ENCODE measurements at regions not wholly inside any gene's neighbourhood (a gene's known extent, or its start where the extent isn't known, plus 50 kb on each side); places are given as distances from the start of the nearest gene placed in this dataset.
A peak's percentile ranks its signal among the peaks of the same experiment; 100 is the strongest.

DNA sequence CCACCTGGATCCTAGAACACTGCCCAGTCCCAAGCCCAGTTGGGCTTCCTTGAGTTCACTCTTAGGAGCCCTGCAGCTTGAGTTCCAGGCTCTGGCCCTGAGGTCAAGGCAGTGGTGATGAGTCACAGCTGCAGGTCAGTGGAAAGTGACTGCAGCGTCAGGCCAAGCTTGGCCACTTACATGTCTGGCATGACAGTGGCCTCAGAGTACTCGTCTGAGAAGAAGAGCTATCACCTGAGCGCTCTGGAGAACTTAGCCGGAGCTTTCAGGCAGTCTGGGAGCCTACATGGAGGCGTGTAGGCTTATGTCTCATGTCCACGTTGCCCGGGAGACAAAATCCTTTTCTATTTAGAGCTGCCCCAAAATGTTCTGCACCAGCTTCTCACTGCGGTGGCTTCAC, 75.6 kb downstream of the ARL6IP4 start:
- Histone ChIP-seq H4K20me1 (ENCODE audit: insufficient read depth) (no peaks in the 10 kb centered on the region), H3K27ac (ENCODE audit: low read depth, low read length) (no peak overlapping the region; the same call in 1 of the 2 replicates), H3K4me2 (ENCODE audit: low read length) (peak overlapping the region; percentile 19), H3K9me3 (ENCODE audit: control insufficient read depth in 1 of 2, insufficient read depth in 1 of 2, low read depth in 1 of 2, low read length in 2 of 2) (no peaks in the 10 kb centered on the region), H3K4me1 (ENCODE audit: control insufficient read depth in 1 of 2, insufficient read depth in 2 of 2, low read length in 2 of 2) (peaks cover 19 to 24% of the 10 kb centered on the region in 2 experiments), H3K36me3 (ENCODE audit: control insufficient read depth in 1 of 2, insufficient read depth in 2 of 2, low read length in 2 of 2) (no peaks in the 10 kb centered on the region), H2AFZ (ENCODE audit: low read depth, low read length, poor library complexity, severe bottlenecking) (no peak overlapping the region), H3K4me3 (replicated peaks in 1 of 2; ENCODE audit: low read depth in 1 of 2, low read length in 2 of 2) (no peak overlapping the region), H3K27me3 (ENCODE audit: insufficient read depth, low read length) (no peaks in the 10 kb centered on the region), H3K79me2 (ENCODE audit: insufficient read depth, low read length) (no peaks in the 10 kb centered on the region), H3K9ac (ENCODE audit: low read length) (no peak overlapping the region), H3K9me2 (ENCODE audit: insufficient read depth) (no peaks in the 10 kb centered on the region)
- POLR2A ChIA-PET: interaction anchor here (1.0 kb wide), 1 partner anchor 14 kb away, joined by 3 read pairs; no protein-coding TSS in a partner anchor
- RAD21 ChIA-PET (ENCODE audit: low non-redundant PET in 1 of 2, low total read pairs in 2 of 2, uncharacterized antibody in 2 of 2, unreplicated experiment in 2 of 2): interaction anchor here in 1 of 2 experiments (0.8 kb wide), 1 partner anchor 46 kb away, joined by 3 read pairs; no protein-coding TSS in a partner anchor
- TF ChIP-seq FOSL1 (IDR thresholded peaks at IDR 0.05; ENCODE audit: low read depth) (peak; percentile 60), JUND (IDR thresholded peaks at IDR 0.05) (peak; percentile 54; the same call in 1 of the 2 replicates)
- TF ChIP-seq, protein P1, sequence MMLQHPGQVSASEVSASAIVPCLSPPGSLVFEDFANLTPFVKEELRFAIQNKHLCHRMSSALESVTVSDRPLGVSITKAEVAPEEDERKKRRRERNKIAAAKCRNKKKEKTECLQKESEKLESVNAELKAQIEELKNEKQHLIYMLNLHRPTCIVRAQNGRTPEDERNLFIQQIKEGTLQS (IDR thresholded peaks at IDR 0.05): no peak
- no TSS peak for BruUV-seq (replicated peaks)
- peak; percentile 82 for ATAC-seq
- intact Hi-C loops (cut with micrococcal nuclease): no loop called here
- CTCF ChIA-PET: interaction anchor here (0.8 kb wide), 1 partner anchor 182 kb away, joined by 3 read pairs; no protein-coding TSS in a partner anchor
- DNase-seq (ENCODE audit: low read depth, low spot score): peak; percentile 13

DNA sequence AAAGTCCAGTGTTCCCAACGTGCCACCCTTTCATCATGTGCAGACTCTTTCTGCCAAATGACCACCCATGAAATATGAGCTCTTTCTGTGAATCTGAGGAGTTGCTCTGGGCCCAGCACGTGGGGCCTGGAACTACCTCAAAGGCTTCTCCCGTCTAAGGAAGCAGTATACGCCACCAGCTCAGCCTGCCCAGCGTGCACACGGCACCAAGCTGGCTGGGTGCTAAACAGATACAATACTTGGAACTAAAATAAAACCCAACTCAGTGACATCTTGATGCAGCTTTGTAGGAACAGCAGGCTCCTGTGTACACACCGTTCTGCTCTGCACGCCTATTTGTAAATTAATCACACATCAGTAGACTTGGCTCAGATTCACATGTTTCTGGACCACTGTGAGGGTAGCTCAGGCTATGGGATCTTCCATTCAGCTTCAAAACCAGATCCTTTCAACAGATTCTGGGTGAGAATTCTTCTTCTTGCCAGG, 74.8 kb downstream of the ARL6IP4 start:
- intact Hi-C loops (cut with micrococcal nuclease): no loop called here
- H3K27me3 ChIP-seq (ENCODE audit: insufficient read depth, low read length): no peaks in the 10 kb centered on the region
- POLR2A ChIA-PET: interaction anchor here (1.0 kb wide), 1 partner anchor 14 kb away, joined by 3 read pairs; no protein-coding TSS in a partner anchor
- peak; percentile 86 for TF ChIP-seq TCF7L2 (IDR thresholded peaks at IDR 0.05; ENCODE audit: borderline replicate concordance, extremely low read depth, insufficient read depth, insufficient read length)
- TF ChIP-seq EZH2phosphoT487 (IDR thresholded peaks at IDR 0.05; ENCODE audit: borderline replicate concordance): no peak
- RAD21 ChIA-PET (ENCODE audit: low non-redundant PET in 1 of 2, low total read pairs in 2 of 2, uncharacterized antibody in 2 of 2, unreplicated experiment in 2 of 2): no interaction called here
- CTCF ChIA-PET: interaction anchor here (0.6 kb wide), 1 partner anchor 12 kb away, joined by 6 read pairs; no protein-coding TSS in a partner anchor
- no peaks in the 10 kb centered on the region for H4K20me1 ChIP-seq (ENCODE audit: insufficient read depth)
- H3K27ac ChIP-seq (ENCODE audit: low read depth, low read length): no peak overlapping the region
- no peaks in the 10 kb centered on the region for H3K36me3 ChIP-seq (ENCODE audit: control insufficient read depth in 1 of 2, insufficient read depth in 2 of 2, low read length in 2 of 2)
- no peak overlapping the region for H3K9ac ChIP-seq (ENCODE audit: low read length)
- H2AFZ ChIP-seq (ENCODE audit: low read depth, low read length, poor library complexity, severe bottlenecking): no peak overlapping the region
- no peaks in the 10 kb centered on the region for H3K9me3 ChIP-seq (ENCODE audit: control insufficient read depth in 1 of 2, insufficient read depth in 1 of 2, low read depth in 1 of 2, low read length in 2 of 2)
- no peaks in the 10 kb centered on the region for H3K79me2 ChIP-seq (ENCODE audit: insufficient read depth, low read length)
- H3K9me2 ChIP-seq (ENCODE audit: insufficient read depth): no peaks in the 10 kb centered on the region
- DNase-seq (ENCODE audit: low read depth, low spot score) (no peak), ATAC-seq (no peak)
- no peak overlapping the region for H3K4me3 ChIP-seq (replicated peaks in 1 of 2; ENCODE audit: low read depth in 1 of 2, low read length in 2 of 2)
- no peak overlapping the region for H3K4me2 ChIP-seq (ENCODE audit: low read length)
- peaks cover 19 to 24% of the 10 kb centered on the region in 2 experiments for H3K4me1 ChIP-seq (ENCODE audit: control insufficient read depth in 1 of 2, insufficient read depth in 2 of 2, low read length in 2 of 2)
- BruUV-seq (replicated peaks): no TSS peak

Data from HCT116 (cell line).